Esophagus squamous epithelium (tissue), 5 donors: ENCODE measurements at regions not wholly inside any gene's neighbourhood (a gene's known extent, or its start where the extent isn't known, plus 50 kb on each side); places are given as distances from the start of the nearest gene placed in this dataset.

Experiments
- DNase-seq: peaks from one replicate; lab custom pipeline; 2025; lab: John Stamatoyannopoulos, UW
- H3K27ac ChIP-seq, 4 donors: fragments of 200-600 bp; sonication (generic); one replicate each; pipeline ENCODE4 v1.5.1; 2016 to 2019; ENCODE audit warnings: mild to moderate bottlenecking in 1 of 4
- H3K27me3 ChIP-seq, 4 donors: fragments of 200-600 bp; sonication (generic); 1 replicate in 3 of 4; 2 replicates in 1 of 4; pipeline versions ENCODE4 v1.5.1 to v1.6.0; 2017 to 2021; ENCODE audit warnings: antibody characterized with exemption in 1 of 4
- H3K36me3 ChIP-seq, 3 donors: fragments of 200-600 bp; sonication (generic); one replicate each; pipeline ENCODE4 v1.5.1; 2016 to 2019
- H3K4me1 ChIP-seq, 3 donors: fragments of 200-600 bp; sonication (generic); one replicate each; pipeline ENCODE4 v1.5.1; 2017 to 2019
- H3K4me3 ChIP-seq, 4 donors: fragments of 200-600 bp; sonication (generic); 1 replicate in 3 of 4; 2 replicates in 1 of 4; pipeline ENCODE4 v1.5.1; 2016 to 2019; ENCODE audit warnings: mild to moderate bottlenecking in 2 of 4, moderate library complexity in 1 of 4
- H3K9me3 ChIP-seq, 3 donors: fragments of 200-600 bp; sonication (generic); one replicate each; pipeline ENCODE4 v1.5.1; 2016 to 2019
- POLR2A ChIP-seq, 4 donors: fragments of 450-650 bp; IDR thresholded peaks; one replicate each; pipeline ENCODE4 v1.6.1; 2017; ENCODE audit warnings: antibody characterized with exemption in 4 of 4, mild to moderate bottlenecking in 4 of 4, moderate library complexity in 3 of 4
- WGBS, 2 donors: methylation state at CpG; one replicate each; pipeline ENCODE4 v1.1.5; 2018; 5-methylcytosine and 5-hydroxymethylcytosine counted together
- intact Hi-C: fragments of 100-400 bp; cut with DNase I; formaldehyde crosslinking; loops from one replicate; pipeline ENCODE4 v1.15.0; 2022
- TF ChIP-seq, protein P1 (sequence below), 6 experiments: fragments of 450-650 bp in 4 of 6; fragments of 200-600 bp in 2 of 6; sonication (generic) in 2 of 6; IDR thresholded peaks; one replicate each; pipeline ENCODE4 v1.5.1; 2016 to 2019; ENCODE audit warnings: antibody characterized with exemption in 6 of 6, mild to moderate bottlenecking in 4 of 6, moderate library complexity in 4 of 6
- donor health status: DM: yes; HTN: yes; CAD: no.

DNA sequence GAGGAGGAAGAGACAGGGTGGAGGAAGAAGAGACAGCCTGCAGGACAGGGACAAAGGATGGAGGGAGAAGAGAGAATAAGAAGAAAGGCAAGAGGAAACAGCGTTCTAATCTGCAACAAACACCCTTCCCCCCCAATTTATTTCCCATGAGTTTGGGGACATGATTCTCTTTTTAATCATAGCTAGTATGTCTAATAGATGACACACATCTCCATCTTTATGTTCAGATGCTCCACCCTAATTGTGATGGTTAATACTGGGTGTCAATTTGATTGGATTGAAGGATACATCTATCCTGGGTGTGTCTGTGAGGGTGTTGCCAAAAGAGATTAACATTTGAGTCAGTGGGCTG, 200.8 kb downstream of the VCY1B start:
- no peak overlapping the region for H3K27ac ChIP-seq
- no peaks in the 10 kb centered on the region for H3K9me3 ChIP-seq
- TF ChIP-seq POLR2A (IDR thresholded peaks at IDR 0.05), result no peak
- TF ChIP-seq, protein P1, sequence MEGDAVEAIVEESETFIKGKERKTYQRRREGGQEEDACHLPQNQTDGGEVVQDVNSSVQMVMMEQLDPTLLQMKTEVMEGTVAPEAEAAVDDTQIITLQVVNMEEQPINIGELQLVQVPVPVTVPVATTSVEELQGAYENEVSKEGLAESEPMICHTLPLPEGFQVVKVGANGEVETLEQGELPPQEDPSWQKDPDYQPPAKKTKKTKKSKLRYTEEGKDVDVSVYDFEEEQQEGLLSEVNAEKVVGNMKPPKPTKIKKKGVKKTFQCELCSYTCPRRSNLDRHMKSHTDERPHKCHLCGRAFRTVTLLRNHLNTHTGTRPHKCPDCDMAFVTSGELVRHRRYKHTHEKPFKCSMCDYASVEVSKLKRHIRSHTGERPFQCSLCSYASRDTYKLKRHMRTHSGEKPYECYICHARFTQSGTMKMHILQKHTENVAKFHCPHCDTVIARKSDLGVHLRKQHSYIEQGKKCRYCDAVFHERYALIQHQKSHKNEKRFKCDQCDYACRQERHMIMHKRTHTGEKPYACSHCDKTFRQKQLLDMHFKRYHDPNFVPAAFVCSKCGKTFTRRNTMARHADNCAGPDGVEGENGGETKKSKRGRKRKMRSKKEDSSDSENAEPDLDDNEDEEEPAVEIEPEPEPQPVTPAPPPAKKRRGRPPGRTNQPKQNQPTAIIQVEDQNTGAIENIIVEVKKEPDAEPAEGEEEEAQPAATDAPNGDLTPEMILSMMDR (IDR thresholded peaks at IDR 0.05), result no peak
- intact Hi-C loops, result no loop called here
- H3K4me1 ChIP-seq, result no peaks in the 10 kb centered on the region
- WGBS, 2 donors, result 77% methylated on average over 1 of the region's 1 CpG; no CpG with 5 or more reads in 1 of the 2 donors
- no peaks in the 10 kb centered on the region for H3K27me3 ChIP-seq
- DNase-seq, result no peak
- no peak overlapping the region for H3K4me3 ChIP-seq
- H3K36me3 ChIP-seq, result no peaks in the 10 kb centered on the region

DNA sequence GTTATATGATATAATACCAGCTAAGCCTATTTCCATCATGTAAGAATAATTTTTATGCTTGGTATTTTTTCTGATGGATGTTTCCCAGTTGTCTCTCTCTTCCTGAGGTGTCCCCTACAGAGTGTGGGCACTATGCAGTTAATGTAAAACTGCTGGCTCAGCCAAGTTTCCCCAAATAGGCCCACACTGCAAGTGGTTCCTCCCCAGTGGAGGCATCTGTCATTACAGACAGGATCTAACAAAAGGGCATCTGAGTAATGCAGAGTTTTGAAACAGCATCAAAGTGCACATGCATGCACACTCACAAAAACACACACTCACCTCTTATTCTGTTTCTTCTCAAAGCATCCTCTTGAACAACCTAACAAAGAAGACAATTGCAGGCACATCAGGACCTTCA, 221.0 kb downstream of the VCY1B start:
- Histone ChIP-seq H3K4me1 (no peaks in the 10 kb centered on the region), H3K4me3 (no peak overlapping the region), H3K9me3 (no peaks in the 10 kb centered on the region), H3K36me3 (no peaks in the 10 kb centered on the region), H3K27me3 (no peaks in the 10 kb centered on the region), H3K27ac (no peak overlapping the region)
- intact Hi-C loops, result no loop called here
- no peak for DNase-seq
- TF ChIP-seq, protein P1 (IDR thresholded peaks at IDR 0.05), result no peak
- TF ChIP-seq POLR2A (IDR thresholded peaks at IDR 0.05), result no peak

DNA sequence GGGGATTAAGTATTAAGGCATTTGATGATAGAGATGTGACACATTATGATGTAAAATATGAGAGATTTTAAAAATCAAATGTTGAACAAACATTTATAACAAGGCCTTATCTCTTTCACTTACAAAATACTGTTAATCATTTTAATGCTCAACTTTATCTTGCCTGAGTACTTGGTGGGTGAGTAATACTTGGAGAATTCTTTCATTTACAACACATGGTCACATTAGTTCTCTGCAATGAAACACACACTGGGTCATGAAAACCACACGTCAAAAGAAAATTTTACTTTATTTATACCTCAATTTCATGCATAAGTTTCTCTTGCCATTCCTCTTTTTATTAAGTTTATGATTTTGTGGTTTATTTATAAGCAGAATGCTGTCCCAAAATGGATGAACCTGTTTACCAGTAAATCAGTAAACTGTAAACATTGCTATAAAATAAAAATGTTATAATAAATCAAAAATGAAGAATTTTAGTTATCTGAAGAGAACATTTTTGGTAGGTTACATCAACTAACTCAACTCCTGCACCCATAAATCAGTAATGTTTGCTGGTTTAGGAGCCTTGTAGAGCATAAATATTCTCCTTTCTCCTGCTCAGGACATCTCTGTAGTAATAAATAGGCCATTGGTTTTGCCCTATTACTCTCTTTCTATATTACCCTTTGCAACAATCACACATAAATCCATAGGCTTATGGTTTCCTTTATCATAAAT, 233.5 kb upstream of the NLGN4Y start:
- no peaks in the 10 kb centered on the region for H3K9me3 ChIP-seq
- no peaks in the 10 kb centered on the region for H3K27me3 ChIP-seq
- intact Hi-C loops, result no loop called here
- 64% methylated on average over 1 of the region's 1 CpG; no CpG with 5 or more reads in 1 of the 2 donors for WGBS, 2 donors
- H3K4me1 ChIP-seq, result no peaks in the 10 kb centered on the region
- no peaks in the 10 kb centered on the region for H3K36me3 ChIP-seq
- no peak overlapping the region for H3K27ac ChIP-seq
- H3K4me3 ChIP-seq, result no peak overlapping the region
- no peak for DNase-seq
- no peak for TF ChIP-seq POLR2A (IDR thresholded peaks at IDR 0.05)
- TF ChIP-seq, protein P1 (IDR thresholded peaks at IDR 0.05), result no peak

DNA sequence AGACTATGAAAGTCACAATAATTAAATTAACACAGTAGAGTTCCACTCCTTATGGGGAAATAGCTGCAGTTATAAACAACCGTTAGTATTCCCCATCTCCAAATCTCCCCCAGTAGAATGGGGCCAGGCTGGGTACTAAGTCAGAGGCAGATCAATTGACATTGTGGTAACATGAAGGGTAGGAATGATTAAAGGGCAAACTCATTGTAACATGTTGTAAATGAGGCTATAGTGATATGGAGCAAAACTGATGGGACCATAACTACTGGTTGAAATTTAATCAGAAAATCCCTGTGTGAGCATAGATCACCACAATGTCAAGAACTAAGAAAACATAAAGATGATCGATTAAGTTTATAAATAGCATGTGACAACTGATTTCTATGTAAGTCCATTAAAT, 231.9 kb upstream of the NLGN4Y start:
- intact Hi-C loops, result no loop called here
- TF ChIP-seq, protein P1 (IDR thresholded peaks at IDR 0.05), result no peak
- no peak for TF ChIP-seq POLR2A (IDR thresholded peaks at IDR 0.05)
- no peak overlapping the region for H3K4me3 ChIP-seq
- H3K27me3 ChIP-seq, result no peaks in the 10 kb centered on the region
- no peak for DNase-seq
- H3K4me1 ChIP-seq, result no peaks in the 10 kb centered on the region
- no peaks in the 10 kb centered on the region for H3K9me3 ChIP-seq
- 87% methylated on average over 2 of the region's 2 CpGs; no CpG with 5 or more reads in 1 of the 2 donors for WGBS, 2 donors
- H3K36me3 ChIP-seq, result no peaks in the 10 kb centered on the region
- H3K27ac ChIP-seq, result no peak overlapping the region

DNA sequence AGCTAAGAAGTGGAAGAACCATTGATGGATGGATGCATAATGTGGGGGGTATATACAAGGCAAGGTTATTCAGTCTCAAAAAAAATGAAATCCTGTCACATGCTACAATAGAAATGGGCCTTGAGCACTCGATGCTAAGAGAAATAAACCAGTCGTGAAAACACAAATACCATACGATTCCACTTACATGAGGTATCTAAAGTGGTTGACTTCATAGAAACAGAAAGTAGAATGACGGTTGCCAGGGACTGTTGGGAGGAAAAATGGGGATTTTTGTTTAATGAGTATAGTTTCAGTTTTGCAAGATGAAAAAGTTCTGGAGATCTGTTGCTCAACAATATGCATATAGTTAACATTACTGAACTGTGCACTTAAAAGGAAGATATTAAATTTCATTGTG, 223.6 kb upstream of the NLGN4Y start:
- Histone ChIP-seq H3K36me3 (no peaks in the 10 kb centered on the region), H3K27me3 (no peaks in the 10 kb centered on the region), H3K9me3 (no peaks in the 10 kb centered on the region), H3K4me3 (no peak overlapping the region), H3K27ac (no peak overlapping the region), H3K4me1 (no peaks in the 10 kb centered on the region)
- DNase-seq, result no peak
- WGBS, 2 donors, result 64% methylated on average over 4 of the region's 4 CpGs; no CpG with 5 or more reads in 1 of the 2 donors
- TF ChIP-seq, protein P1 (IDR thresholded peaks at IDR 0.05), result no peak
- intact Hi-C loops, result no loop called here
